Amniotic epithelial cell (primary cell): ENCODE measurements at regions not wholly inside any gene's neighbourhood (a gene's known extent, or its start where the extent isn't known, plus 50 kb on each side); places are given as distances from the start of the nearest gene placed in this dataset.
A peak's percentile ranks its signal among the peaks of the same experiment; 100 is the strongest.
"Not testable (repeated sequence)": the region's sequence is repeated elsewhere in the genome, so short reads cannot be mapped to it uniquely, and the experiment has no call there.

Experiments
- DNase-seq: peaks from one replicate; pipeline ENCODE4 v3.0.0-alpha.2; 2010; ENCODE audit warnings: low read depth

GRCh38 chr12:19908830-19909229, 459.5 kb upstream of the PDE3A start:
- no peak for DNase-seq

DNA sequence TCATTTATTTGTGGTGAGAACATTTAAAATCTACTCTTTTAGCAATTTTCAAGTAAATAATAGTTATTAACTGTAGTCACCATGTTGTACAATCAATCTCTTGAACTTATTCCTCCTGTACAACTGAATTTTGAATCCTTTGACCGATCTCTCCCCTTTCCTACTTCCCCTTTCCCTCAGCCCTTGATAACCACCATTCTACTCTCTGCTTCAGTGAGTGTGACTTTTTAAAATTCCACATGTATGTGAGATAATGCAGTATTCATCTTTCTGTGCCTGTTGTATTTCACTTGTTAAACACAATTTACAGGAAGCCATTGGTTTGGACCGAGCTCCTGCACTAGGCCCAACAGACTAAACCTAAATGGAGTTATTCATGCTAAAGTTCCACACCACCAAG, 458.9 kb upstream of the PDE3A start:
- DNase-seq = no peak

DNA sequence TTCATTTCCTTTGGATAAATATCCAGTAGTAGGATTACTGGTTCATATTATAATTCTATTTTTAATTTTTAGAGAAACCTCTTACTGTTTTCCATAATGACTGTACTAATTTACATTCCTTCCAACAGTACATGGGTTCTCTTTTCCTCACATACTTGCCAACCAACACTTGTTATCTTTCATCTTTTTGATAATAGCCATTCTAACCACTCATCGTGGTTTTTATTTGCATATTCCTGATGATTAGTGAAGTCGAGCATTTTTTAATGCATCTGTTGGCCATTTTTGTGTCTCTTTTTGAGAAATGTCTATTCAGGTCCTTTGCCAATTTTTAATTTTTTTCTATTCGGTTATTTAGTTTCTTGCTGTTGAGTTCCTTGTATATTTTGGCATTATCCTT, 457.7 kb upstream of the PDE3A start:
- DNase-seq = peak; percentile 57

GRCh38 chr12:19912991-19913390, 455.3 kb upstream of the PDE3A start:
- DNase-seq = peak; percentile 25

GRCh38 chr12:19915392-19916195, 452.7 kb upstream of the PDE3A start:
- DNase-seq = peak; percentile 69

DNA sequence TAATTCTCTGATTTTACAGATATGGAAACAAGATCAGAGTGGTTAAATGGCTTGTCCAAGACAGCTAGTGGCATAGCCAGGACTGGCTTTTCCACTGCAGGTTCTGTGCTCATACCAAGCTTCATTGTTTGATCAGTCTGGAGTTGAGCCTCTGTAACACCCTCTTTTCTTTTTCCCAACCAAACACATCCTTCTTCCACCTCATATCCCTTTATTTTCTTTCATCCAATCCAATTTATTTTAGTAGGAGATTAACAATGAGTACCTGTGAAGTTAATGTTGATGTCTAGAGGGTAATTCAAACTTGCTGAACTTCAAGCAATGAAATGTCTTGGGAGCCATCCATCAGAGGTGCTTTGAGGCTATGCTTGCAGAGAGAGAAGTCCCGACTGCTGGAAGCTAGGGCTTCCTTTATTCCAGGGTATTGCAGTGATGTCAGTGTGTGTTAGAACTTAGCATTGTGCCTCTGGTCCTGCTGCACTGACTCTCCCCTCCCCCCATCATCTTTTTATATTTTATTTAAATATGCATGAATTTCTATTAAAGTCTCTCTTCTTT, 452.1 kb upstream of the PDE3A start:
- DNase-seq = no peak

DNA sequence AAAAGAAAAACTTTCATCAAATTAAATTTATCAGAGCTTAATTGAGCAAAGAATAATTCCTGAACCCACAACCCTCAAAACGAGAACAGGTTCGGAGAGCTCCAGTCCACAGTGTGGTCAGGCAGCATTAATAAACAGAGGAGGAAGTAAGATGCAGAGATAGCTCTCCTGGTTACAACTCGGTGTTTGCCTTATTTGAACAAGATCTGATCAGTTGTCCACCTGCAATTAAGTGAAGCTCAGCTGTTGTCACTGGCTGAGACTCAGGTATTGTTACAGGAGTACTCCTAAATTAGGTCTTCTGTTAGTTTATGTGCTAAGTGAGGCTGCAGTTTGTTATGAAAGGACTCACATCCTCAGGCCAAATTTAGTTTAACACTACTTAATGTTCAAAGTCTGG, 451.4 kb upstream of the PDE3A start:
- no peak for DNase-seq

- not testable (repeated sequence) for DNase-seq
Measured at GRCh38 chr12:19921716-19922115, 446.6 kb upstream of the PDE3A start.

- no peak for DNase-seq
Measured at GRCh38 chr12:19922717-19923116, 445.6 kb upstream of the PDE3A start.

GRCh38 chr12:19924360-19924759, 444.0 kb upstream of the PDE3A start:
- no peak for DNase-seq

GRCh38 chr12:19925841-19926240, 442.5 kb upstream of the PDE3A start:
- no peak for DNase-seq

DNA sequence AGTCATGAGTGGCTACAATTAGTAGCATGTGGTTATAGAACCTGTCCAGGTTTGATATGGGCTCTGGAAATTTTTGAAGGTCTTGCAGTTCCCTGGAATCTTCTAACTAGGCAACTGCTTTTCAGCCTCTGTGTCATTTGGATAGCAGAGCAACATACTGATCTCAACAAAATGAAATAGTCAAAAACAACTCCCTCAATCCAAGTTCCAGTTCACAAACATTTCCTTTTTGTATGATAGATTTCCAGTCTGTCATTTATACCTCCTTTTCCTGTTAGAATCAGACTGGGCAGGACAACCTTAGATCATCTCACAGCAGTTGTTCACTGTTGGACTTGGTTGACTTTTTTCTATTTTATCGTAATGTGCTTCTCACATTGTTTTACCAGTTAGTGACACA, 442.1 kb upstream of the PDE3A start:
- no peak for DNase-seq

DNA sequence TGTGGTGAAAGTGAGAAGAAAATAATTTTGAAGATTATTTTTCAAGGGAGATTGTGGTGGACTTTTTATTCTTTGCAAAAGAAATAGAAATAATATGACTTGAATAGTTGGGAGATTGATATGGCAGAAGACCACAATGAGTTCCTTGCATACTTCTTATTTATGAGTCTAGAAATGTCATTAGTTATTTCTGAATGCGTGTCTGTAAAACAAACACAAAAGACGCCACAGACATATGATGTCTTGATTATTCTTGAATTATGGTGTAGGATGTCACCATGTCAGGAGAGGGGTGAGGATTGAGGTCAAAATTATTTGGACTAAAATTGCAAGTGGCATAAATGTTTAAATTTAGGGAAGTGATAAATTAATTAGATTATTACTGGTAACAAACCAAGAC, 440.7 kb upstream of the PDE3A start:
- no peak for DNase-seq

- no peak for DNase-seq
Measured at GRCh38 chr12:19932413-19932812, 435.9 kb upstream of the PDE3A start.

- DNase-seq = no peak
Measured at GRCh38 chr12:19933924-19934323, 434.4 kb upstream of the PDE3A start.

- DNase-seq = no peak
Measured at GRCh38 chr12:19937161-19937560, 431.2 kb upstream of the PDE3A start.

DNA sequence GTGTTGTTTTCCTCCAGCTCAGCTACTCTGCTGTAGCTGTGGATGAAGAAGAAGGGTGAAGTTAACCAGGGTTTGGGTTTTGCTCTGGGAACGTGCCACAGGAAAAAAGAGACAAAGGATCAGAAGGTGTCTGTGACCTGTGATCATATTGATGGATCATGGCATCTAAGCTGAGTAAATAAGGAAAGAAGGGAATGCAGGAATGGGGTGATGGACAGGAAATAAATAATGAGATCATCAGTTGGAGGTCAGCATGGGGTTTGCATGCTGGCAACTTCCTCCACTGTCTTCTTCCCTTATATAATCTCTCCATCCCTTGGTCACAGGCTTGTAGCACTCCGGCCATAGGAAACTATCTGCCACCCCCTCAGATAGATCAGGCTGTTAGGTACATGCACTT, 430.3 kb upstream of the PDE3A start:
- no peak for DNase-seq

DNA sequence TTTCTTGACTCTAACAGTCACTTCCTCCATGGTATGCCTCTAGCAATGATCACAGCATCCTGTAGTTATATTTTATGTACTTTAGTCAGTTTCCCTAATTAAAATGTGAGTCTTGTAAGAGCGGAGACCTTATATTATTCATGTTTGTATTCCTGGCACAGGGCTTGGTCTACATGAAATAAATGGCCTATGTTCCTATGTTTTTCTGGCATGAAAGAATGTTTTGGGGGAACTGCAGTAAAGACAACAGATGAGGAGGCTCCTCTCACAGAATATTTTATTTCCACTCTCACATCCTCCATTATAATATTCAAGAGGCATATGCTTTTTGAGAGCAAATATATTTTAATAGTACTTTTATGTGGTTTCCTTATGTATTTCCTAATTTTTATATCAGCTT, 429.8 kb upstream of the PDE3A start:
- no peak for DNase-seq

- no peak for DNase-seq
Measured at GRCh38 chr12:19940267-19940666, 428.1 kb upstream of the PDE3A start.

GRCh38 chr12:19941096-19941495, 427.2 kb upstream of the PDE3A start:
- DNase-seq = no peak

- DNase-seq = peak; percentile 90
Measured at GRCh38 chr12:19945559-19946435, 422.5 kb upstream of the PDE3A start.

DNA sequence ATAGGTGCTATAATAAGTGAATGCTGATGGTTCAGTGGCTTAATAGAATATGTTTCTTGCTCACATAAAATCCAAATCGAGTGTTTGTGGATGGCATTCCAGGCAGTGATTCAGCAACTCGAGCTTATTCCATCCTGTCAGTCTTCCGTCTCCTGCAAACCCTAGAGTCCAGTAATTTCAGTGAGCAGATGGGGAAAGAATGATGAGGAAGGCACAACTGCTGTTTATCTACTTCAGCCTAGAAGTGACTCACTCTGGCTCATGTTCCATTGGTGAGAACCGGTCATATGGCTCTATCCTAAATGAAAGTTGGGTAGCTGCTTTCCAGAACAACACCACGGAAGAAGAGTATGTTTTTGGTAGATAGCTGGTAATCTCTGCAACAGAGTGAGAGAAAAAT, 421.8 kb upstream of the PDE3A start:
- peak; percentile 99 for DNase-seq

GRCh38 chr12:19947344-19947743, 421.0 kb upstream of the PDE3A start:
- peak; percentile 68 for DNase-seq
